ENCODE measurements at regions not wholly inside any gene's neighbourhood (a gene's known extent, or its start where the extent isn't known, plus 50 kb on each side); places are given as distances from the start of the nearest gene placed in this dataset.

DNA sequence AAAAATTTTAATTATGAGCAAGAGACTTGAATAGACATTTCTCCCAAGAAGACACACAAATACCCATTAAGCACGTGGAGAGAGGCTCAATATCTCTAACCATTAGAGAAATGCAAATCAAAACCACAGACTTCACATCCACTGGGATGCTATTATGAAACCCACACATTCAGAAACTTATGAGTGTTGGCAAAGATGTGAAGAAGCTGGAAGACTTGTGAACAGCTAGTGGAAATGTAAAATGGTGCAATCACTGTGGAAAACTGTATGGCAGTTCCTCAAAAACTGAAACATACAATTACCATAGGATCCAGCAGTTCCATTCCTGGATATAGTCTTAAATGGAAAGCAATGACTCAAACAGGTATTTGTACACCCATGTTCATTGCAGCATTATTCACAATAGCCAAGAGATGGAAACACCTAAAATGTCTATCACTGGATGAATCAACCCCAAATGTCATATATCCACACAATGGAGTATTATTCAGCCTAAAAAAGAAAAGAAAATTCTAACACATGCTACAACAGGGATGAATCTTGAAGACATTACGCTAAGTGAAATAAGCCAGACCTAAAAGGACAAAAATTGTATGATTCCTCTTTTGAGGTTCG, 53.5 kb upstream of the FRMD4A start:
- TF ChIP-seq, protein P1, sequence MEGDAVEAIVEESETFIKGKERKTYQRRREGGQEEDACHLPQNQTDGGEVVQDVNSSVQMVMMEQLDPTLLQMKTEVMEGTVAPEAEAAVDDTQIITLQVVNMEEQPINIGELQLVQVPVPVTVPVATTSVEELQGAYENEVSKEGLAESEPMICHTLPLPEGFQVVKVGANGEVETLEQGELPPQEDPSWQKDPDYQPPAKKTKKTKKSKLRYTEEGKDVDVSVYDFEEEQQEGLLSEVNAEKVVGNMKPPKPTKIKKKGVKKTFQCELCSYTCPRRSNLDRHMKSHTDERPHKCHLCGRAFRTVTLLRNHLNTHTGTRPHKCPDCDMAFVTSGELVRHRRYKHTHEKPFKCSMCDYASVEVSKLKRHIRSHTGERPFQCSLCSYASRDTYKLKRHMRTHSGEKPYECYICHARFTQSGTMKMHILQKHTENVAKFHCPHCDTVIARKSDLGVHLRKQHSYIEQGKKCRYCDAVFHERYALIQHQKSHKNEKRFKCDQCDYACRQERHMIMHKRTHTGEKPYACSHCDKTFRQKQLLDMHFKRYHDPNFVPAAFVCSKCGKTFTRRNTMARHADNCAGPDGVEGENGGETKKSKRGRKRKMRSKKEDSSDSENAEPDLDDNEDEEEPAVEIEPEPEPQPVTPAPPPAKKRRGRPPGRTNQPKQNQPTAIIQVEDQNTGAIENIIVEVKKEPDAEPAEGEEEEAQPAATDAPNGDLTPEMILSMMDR (conservative IDR thresholded peaks at IDR 0.05 in 1 of 2, IDR thresholded peaks at IDR 0.05 in 1 of 2; ENCODE audit: extremely low read depth in 1 of 2, insufficient read depth in 1 of 2, low read depth in 1 of 2, low read length in 2 of 2), result no peak
- no peak for TF ChIP-seq EZH2 (IDR thresholded peaks at IDR 0.05; ENCODE audit: borderline replicate concordance, low read length)

All from mammary epithelial cell (primary cell).